WTC11 (cell line): ENCODE measurements at regions not wholly inside any gene's neighbourhood (a gene's known extent, or its start where the extent isn't known, plus 50 kb on each side); places are given as distances from the start of the nearest gene placed in this dataset.

ENCODE experiments used
- ATAC-seq: fragments of 200-7000 bp; cut with Tn5 transposase; 2 replicates; pipeline ENCODE4 v1.10.0; 2021; ENCODE audit warnings: mild to moderate bottlenecking, moderate library complexity
- CTCF ChIA-PET: fragments of 300-600 bp; sonication (Branson Sonifier 250); formaldehyde crosslinking; loops from one replicate; lab custom pipeline; 2021; ENCODE audit warnings: antibody characterized with exemption; lab: Charles Lee
- POLR2A ChIA-PET: fragments of 350-600 bp; sonication (Branson Sonifier 250); formaldehyde crosslinking; loops from one replicate; lab custom pipeline; 2021; ENCODE audit warnings: antibody characterized with exemption; lab: Charles Lee
- DNase-seq: peaks from one replicate; pipeline ENCODE4 v3.0.0; 2021; ENCODE audit warnings: low spot score
- H3K27ac Mint-ChIP-seq: 2 replicates; pipeline ENCODE4 v1.8.0; 2021; ENCODE audit warnings: mixed read lengths
- H3K27me3 Mint-ChIP-seq: 2 replicates; pipeline ENCODE4 v1.8.0; 2021; ENCODE audit warnings: low read depth, mild to moderate bottlenecking, moderate library complexity, mixed read lengths
- H3K36me3 Mint-ChIP-seq: 2 replicates; pipeline ENCODE4 v1.8.0; 2021; ENCODE audit warnings: mixed read lengths
- H3K4me1 Mint-ChIP-seq: 2 replicates; pipeline ENCODE4 v1.8.0; 2022; ENCODE audit warnings: mixed read lengths
- H3K4me3 Mint-ChIP-seq: 2 replicates; pipeline ENCODE4 v1.8.0; 2021; ENCODE audit warnings: mild to moderate bottlenecking, moderate library complexity, mixed read lengths
- H3K9me3 Mint-ChIP-seq: 2 replicates; pipeline ENCODE4 v1.8.0; 2021; ENCODE audit warnings: mixed read lengths
- ELF4 ChIP-seq: sonication (generic); formaldehyde crosslinking; IDR thresholded peaks from 2 replicates; pipeline ENCODE4 v1.8.1; 2022; ENCODE audit warnings: low read depth, mild to moderate bottlenecking, moderate library complexity, missing genetic modification reagents
- FOXP1 ChIP-seq: sonication (generic); formaldehyde crosslinking; IDR thresholded peaks from 2 replicates; pipeline ENCODE4 v1.8.0; 2022; ENCODE audit warnings: missing genetic modification reagents, mild to moderate bottlenecking, moderate library complexity, borderline replicate concordance
- GRHL2 ChIP-seq: fragments of 250-450 bp; sonication (Bioruptor Pico); IDR thresholded peaks from 2 replicates; pipeline ENCODE4 v1.8.0; 2022; ENCODE audit warnings: mild to moderate bottlenecking, moderate library complexity; ENCODE audit not compliant: insufficient replicate concordance, severe bottlenecking
- GTF2I ChIP-seq: fragments of 250-450 bp; sonication (Bioruptor Pico); conservative IDR thresholded peaks from 2 replicates; pipeline ENCODE4 v1.4.0; 2021; ENCODE audit warnings: mild to moderate bottlenecking
- NFYB ChIP-seq: sonication (generic); formaldehyde crosslinking; conservative IDR thresholded peaks from 2 replicates; pipeline ENCODE4 v1.8.0; 2022; ENCODE audit warnings: low read depth, missing genetic modification reagents
- RELA ChIP-seq: sonication (generic); formaldehyde crosslinking; IDR thresholded peaks from 2 replicates; pipeline ENCODE4 v1.8.1; 2022; ENCODE audit warnings: missing genetic modification reagents, mild to moderate bottlenecking, borderline replicate concordance
- TCF7 ChIP-seq: sonication (generic); formaldehyde crosslinking; IDR thresholded peaks from 2 replicates; pipeline ENCODE4 v1.8.0; 2022; ENCODE audit warnings: mild to moderate bottlenecking, low read depth, missing genetic modification reagents, moderate library complexity
- TEAD4 ChIP-seq: sonication (generic); formaldehyde crosslinking; IDR thresholded peaks from 2 replicates; pipeline ENCODE4 v1.8.0; 2022; ENCODE audit warnings: mild to moderate bottlenecking, missing genetic modification reagents
- USF1 ChIP-seq: sonication (generic); formaldehyde crosslinking; IDR thresholded peaks from 2 replicates; pipeline ENCODE4 v1.8.0; 2022; ENCODE audit warnings: mild to moderate bottlenecking, missing genetic modification reagents
- ZNF396 ChIP-seq: fragments of 250-450 bp; sonication (Bioruptor Pico); IDR thresholded peaks from 2 replicates; pipeline ENCODE4 v1.8.0; 2021; ENCODE audit warnings: mild to moderate bottlenecking, moderate library complexity, borderline replicate concordance
- ZNF532 ChIP-seq: fragments of 250-450 bp; sonication (Bioruptor Pico); IDR thresholded peaks from 2 replicates; pipeline ENCODE4 v1.9.0; 2021; ENCODE audit warnings: mild to moderate bottlenecking, borderline replicate concordance
- TF ChIP-seq, protein P1 (sequence below): sonication (generic); formaldehyde crosslinking; IDR thresholded peaks from 2 replicates; pipeline ENCODE4 v1.8.1; 2023; ENCODE audit warnings: mild to moderate bottlenecking, missing genetic modification reagents
- TF ChIP-seq, protein P2 (sequence below): sonication (generic); formaldehyde crosslinking; IDR thresholded peaks from 2 replicates; pipeline ENCODE4 v1.8.1; 2022; ENCODE audit warnings: missing genetic modification reagents, borderline replicate concordance
- TF ChIP-seq, protein P3 (sequence below): fragments of 250-450 bp; sonication (Bioruptor Pico); IDR thresholded peaks from 2 replicates; pipeline ENCODE4 v1.9.0; 2021; ENCODE audit warnings: mild to moderate bottlenecking
- TF ChIP-seq, protein P4 (sequence below): fragments of 250-450 bp; sonication (Bioruptor Pico); IDR thresholded peaks from 2 replicates; pipeline ENCODE4 v1.9.0; 2021; ENCODE audit warnings: moderate library complexity, mild to moderate bottlenecking, inconsistent platforms, borderline replicate concordance
- TF ChIP-seq, protein P5 (sequence below): sonication (generic); formaldehyde crosslinking; IDR thresholded peaks from 2 replicates; pipeline ENCODE4 v1.8.1; 2023; ENCODE audit warnings: mild to moderate bottlenecking, missing genetic modification reagents, moderate library complexity
- TF ChIP-seq, protein P6 (sequence below): sonication (generic); formaldehyde crosslinking; IDR thresholded peaks from 2 replicates; pipeline ENCODE4 v1.8.1; 2023; ENCODE audit warnings: mild to moderate bottlenecking, moderate library complexity, missing genetic modification reagents
- TF ChIP-seq, protein P7 (sequence below): sonication (generic); formaldehyde crosslinking; IDR thresholded peaks from 2 replicates; pipeline ENCODE4 v1.8.1; 2023; ENCODE audit warnings: mild to moderate bottlenecking, missing genetic modification reagents, moderate library complexity

GRCh38 chr9:129428864-129429577, 191.9 kb downstream of the C9orf50 start:
- H3K4me3 Mint-ChIP-seq = no peak overlapping the region
- H3K27me3 Mint-ChIP-seq = peaks cover 30% of the 10 kb centered on the region
- peaks cover 21% of the 10 kb centered on the region for H3K4me1 Mint-ChIP-seq
- H3K27ac Mint-ChIP-seq = no peak overlapping the region
- POLR2A ChIA-PET = no interaction called here
- H3K9me3 Mint-ChIP-seq = no peaks in the 10 kb centered on the region
- no peak for ATAC-seq
- no peaks in the 10 kb centered on the region for H3K36me3 Mint-ChIP-seq
- CTCF ChIA-PET = interaction anchor here (1.0 kb wide), 1 partner anchor 254 kb away, joined by 4 read pairs; no protein-coding TSS in a partner anchor
- no peak for DNase-seq
- TF ChIP-seq, protein P1, sequence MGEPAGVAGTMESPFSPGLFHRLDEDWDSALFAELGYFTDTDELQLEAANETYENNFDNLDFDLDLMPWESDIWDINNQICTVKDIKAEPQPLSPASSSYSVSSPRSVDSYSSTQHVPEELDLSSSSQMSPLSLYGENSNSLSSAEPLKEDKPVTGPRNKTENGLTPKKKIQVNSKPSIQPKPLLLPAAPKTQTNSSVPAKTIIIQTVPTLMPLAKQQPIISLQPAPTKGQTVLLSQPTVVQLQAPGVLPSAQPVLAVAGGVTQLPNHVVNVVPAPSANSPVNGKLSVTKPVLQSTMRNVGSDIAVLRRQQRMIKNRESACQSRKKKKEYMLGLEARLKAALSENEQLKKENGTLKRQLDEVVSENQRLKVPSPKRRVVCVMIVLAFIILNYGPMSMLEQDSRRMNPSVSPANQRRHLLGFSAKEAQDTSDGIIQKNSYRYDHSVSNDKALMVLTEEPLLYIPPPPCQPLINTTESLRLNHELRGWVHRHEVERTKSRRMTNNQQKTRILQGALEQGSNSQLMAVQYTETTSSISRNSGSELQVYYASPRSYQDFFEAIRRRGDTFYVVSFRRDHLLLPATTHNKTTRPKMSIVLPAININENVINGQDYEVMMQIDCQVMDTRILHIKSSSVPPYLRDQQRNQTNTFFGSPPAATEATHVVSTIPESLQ (CRISPR knock-in tag) = no peak
- TF ChIP-seq GTF2I (CRISPR knock-in tag) (no peak), FOXP1 (CRISPR knock-in tag) (no peak), ZNF396 (no peak), USF1 (CRISPR knock-in tag) (no peak), TEAD4 (CRISPR knock-in tag) (no peak), NFYB (no peak), ZNF532 (CRISPR knock-in tag) (no peak), TCF7 (CRISPR knock-in tag) (no peak), RELA (CRISPR knock-in tag) (no peak), ELF4 (CRISPR knock-in tag) (no peak), GRHL2 (CRISPR knock-in tag) (no peak)
- TF ChIP-seq, protein P2, sequence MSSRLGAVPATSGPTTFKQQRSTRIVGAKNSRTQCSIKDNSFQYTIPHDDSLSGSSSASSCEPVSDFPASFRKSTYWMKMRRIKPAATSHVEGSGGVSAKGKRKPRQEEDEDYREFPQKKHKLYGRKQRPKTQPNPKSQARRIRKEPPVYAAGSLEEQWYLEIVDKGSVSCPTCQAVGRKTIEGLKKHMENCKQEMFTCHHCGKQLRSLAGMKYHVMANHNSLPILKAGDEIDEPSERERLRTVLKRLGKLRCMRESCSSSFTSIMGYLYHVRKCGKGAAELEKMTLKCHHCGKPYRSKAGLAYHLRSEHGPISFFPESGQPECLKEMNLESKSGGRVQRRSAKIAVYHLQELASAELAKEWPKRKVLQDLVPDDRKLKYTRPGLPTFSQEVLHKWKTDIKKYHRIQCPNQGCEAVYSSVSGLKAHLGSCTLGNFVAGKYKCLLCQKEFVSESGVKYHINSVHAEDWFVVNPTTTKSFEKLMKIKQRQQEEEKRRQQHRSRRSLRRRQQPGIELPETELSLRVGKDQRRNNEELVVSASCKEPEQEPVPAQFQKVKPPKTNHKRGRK (CRISPR knock-in tag) = no peak
- TF ChIP-seq, protein P3, sequence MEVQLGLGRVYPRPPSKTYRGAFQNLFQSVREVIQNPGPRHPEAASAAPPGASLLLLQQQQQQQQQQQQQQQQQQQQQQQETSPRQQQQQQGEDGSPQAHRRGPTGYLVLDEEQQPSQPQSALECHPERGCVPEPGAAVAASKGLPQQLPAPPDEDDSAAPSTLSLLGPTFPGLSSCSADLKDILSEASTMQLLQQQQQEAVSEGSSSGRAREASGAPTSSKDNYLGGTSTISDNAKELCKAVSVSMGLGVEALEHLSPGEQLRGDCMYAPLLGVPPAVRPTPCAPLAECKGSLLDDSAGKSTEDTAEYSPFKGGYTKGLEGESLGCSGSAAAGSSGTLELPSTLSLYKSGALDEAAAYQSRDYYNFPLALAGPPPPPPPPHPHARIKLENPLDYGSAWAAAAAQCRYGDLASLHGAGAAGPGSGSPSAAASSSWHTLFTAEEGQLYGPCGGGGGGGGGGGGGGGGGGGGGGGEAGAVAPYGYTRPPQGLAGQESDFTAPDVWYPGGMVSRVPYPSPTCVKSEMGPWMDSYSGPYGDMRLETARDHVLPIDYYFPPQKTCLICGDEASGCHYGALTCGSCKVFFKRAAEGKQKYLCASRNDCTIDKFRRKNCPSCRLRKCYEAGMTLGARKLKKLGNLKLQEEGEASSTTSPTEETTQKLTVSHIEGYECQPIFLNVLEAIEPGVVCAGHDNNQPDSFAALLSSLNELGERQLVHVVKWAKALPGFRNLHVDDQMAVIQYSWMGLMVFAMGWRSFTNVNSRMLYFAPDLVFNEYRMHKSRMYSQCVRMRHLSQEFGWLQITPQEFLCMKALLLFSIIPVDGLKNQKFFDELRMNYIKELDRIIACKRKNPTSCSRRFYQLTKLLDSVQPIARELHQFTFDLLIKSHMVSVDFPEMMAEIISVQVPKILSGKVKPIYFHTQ (CRISPR knock-in tag) = no peak
- TF ChIP-seq, protein P4, sequence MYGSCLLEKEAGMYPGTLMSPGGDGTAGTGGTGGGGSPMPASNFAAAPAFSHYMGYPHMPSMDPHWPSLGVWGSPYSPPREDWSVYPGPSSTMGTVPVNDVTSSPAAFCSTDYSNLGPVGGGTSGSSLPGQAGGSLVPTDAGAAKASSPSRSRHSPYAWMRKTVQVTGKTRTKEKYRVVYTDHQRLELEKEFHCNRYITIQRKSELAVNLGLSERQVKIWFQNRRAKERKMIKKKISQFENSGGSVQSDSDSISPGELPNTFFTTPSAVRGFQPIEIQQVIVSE = no peak
- TF ChIP-seq, protein P5, sequence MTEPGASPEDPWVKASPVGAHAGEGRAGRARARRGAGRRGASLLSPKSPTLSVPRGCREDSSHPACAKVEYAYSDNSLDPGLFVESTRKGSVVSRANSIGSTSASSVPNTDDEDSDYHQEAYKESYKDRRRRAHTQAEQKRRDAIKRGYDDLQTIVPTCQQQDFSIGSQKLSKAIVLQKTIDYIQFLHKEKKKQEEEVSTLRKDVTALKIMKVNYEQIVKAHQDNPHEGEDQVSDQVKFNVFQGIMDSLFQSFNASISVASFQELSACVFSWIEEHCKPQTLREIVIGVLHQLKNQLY (CRISPR knock-in tag) = no peak
- TF ChIP-seq, protein P6, sequence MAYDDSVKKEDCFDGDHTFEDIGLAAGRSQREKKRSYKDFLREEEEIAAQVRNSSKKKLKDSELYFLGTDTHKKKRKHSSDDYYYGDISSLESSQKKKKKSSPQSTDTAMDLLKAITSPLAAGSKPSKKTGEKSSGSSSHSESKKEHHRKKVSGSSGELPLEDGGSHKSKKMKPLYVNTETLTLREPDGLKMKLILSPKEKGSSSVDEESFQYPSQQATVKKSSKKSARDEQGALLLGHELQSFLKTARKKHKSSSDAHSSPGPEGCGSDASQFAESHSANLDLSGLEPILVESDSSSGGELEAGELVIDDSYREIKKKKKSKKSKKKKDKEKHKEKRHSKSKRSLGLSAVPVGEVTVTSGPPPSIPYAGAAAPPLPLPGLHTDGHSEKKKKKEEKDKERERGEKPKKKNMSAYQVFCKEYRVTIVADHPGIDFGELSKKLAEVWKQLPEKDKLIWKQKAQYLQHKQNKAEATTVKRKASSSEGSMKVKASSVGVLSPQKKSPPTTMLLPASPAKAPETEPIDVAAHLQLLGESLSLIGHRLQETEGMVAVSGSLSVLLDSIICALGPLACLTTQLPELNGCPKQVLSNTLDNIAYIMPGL (CRISPR knock-in tag) = no peak
- TF ChIP-seq, protein P7, sequence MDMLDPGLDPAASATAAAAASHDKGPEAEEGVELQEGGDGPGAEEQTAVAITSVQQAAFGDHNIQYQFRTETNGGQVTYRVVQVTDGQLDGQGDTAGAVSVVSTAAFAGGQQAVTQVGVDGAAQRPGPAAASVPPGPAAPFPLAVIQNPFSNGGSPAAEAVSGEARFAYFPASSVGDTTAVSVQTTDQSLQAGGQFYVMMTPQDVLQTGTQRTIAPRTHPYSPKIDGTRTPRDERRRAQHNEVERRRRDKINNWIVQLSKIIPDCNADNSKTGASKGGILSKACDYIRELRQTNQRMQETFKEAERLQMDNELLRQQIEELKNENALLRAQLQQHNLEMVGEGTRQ (CRISPR knock-in tag) = no peak
